ENCODE measurements at regions not wholly inside any gene's neighbourhood (a gene's known extent, or its start where the extent isn't known, plus 50 kb on each side); places are given as distances from the start of the nearest gene placed in this dataset.

- TF ChIP-seq SUZ12 (IDR thresholded peaks at IDR 0.05; ENCODE audit: extremely low read depth, insufficient read depth, insufficient read length) (no peak), ZNF274 (IDR thresholded peaks at IDR 0.05; ENCODE audit: low read depth, low read length) (no peak)
Observed at GRCh38 chr7:36082910-36083309, 70.1 kb upstream of the EEPD1 start.
